Pulmonary artery endothelial cell (primary cell): ENCODE measurements at regions not wholly inside any gene's neighbourhood (a gene's known extent, or its start where the extent isn't known, plus 50 kb on each side); places are given as distances from the start of the nearest gene placed in this dataset.

Experiments used
- DNase-seq: peaks from one replicate; pipeline ENCODE4 v3.0.0-alpha.2; 2011; ENCODE audit warnings: low read depth, low spot score

GRCh38 chr2:149924549-149925213, 337.1 kb upstream of the MMADHC start:
- no peak for DNase-seq

GRCh38 chr2:149924028-149924427, 336.5 kb upstream of the MMADHC start:
- DNase-seq, result no peak

GRCh38 chr2:149921911-149922616, 334.5 kb upstream of the MMADHC start:
- no peak for DNase-seq

- DNase-seq, result no peak
Measured at GRCh38 chr2:149920389-149920788, 332.8 kb upstream of the MMADHC start.

- DNase-seq, result no peak
Measured at GRCh38 chr2:149915151-149915550, 327.6 kb upstream of the MMADHC start.

- no peak for DNase-seq
Measured at GRCh38 chr2:149908726-149909683, 321.4 kb upstream of the MMADHC start.

- no peak for DNase-seq
Measured at GRCh38 chr2:149906886-149907285, 319.3 kb upstream of the MMADHC start.

- DNase-seq, result no peak
Measured at GRCh38 chr2:149904352-149905175, 317.0 kb upstream of the MMADHC start.

- DNase-seq, result no peak
Measured at GRCh38 chr2:149903626-149904025, 316.1 kb upstream of the MMADHC start.

- peak; percentile 3 for DNase-seq
Measured at GRCh38 chr2:149902081-149902480, 314.5 kb upstream of the MMADHC start.

- DNase-seq, result no peak
Measured at GRCh38 chr2:149901231-149901859, 313.8 kb upstream of the MMADHC start.

- DNase-seq, result no peak
Measured at GRCh38 chr2:149899390-149899789, 311.8 kb upstream of the MMADHC start.

- no peak for DNase-seq
Measured at GRCh38 chr2:149894760-149895159, 307.2 kb upstream of the MMADHC start.

GRCh38 chr2:149894226-149894625, 306.7 kb upstream of the MMADHC start:
- DNase-seq, result no peak

- no peak for DNase-seq
Measured at GRCh38 chr2:149892563-149892962, 305.0 kb upstream of the MMADHC start.

- no peak for DNase-seq
Measured at GRCh38 chr2:149885946-149886345, 298.4 kb upstream of the MMADHC start.

GRCh38 chr2:149885468-149885867, 297.9 kb upstream of the MMADHC start:
- DNase-seq, result no peak

GRCh38 chr2:149884871-149885270, 297.3 kb upstream of the MMADHC start:
- DNase-seq, result no peak

GRCh38 chr2:149877913-149878312, 290.3 kb upstream of the MMADHC start:
- no peak for DNase-seq

- no peak for DNase-seq
Measured at GRCh38 chr2:149877074-149877473, 289.5 kb upstream of the MMADHC start.

GRCh38 chr2:149873936-149874335, 286.4 kb upstream of the MMADHC start:
- no peak for DNase-seq
